GM18508 (cell line): ENCODE measurements at regions not wholly inside any gene's neighbourhood (a gene's known extent, or its start where the extent isn't known, plus 50 kb on each side); places are given as distances from the start of the nearest gene placed in this dataset.

Experiments used
- ATAC-seq: cut with Tn5 transposase; IDR thresholded peaks from one replicate; pipeline ENCODE4 v1.9.1; 2021; ENCODE audit warnings: moderate number of reproducible peaks; ENCODE audit not compliant: insufficient read depth, unreplicated experiment

DNA sequence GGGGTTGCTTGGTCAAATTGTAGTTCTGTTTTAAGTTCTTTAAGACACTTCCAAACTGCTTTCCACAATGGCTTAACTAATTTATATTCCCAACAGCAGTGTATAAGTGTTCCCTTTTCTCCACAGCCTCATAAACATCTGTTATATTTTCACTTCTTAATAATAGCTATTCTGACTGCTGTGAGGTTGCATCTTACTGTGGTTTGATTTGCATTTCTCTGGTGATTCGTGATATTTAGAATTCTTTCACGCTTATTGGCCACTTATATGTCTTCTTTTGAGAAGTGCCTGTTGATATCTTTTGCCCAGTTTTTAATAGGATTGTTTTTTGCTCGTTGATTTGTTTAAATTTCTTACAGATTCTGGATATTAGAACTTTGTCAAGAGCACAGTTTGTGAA lies 278.6 kb upstream of the ITM2A start:
- ATAC-seq, result no peak

DNA sequence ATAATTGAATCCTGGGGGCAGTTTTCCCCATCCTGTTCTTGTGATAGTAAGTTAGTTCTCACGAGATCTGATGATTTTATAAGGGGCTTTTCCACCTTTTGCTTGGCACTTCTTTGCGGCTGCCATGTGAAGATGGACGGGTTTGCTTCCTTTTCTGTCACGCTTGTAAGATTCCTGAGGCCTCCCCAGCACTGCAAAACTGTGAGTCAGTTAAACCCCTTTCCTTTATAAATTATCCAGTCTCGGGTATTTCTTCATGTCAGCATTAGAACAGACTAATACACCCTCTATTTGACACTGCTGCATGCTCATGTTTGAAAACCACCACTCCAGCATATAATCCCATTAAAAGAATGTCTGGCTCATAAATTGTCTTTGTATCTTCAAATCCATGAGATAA lies 264.4 kb upstream of the ITM2A start:
- no peak for ATAC-seq

DNA sequence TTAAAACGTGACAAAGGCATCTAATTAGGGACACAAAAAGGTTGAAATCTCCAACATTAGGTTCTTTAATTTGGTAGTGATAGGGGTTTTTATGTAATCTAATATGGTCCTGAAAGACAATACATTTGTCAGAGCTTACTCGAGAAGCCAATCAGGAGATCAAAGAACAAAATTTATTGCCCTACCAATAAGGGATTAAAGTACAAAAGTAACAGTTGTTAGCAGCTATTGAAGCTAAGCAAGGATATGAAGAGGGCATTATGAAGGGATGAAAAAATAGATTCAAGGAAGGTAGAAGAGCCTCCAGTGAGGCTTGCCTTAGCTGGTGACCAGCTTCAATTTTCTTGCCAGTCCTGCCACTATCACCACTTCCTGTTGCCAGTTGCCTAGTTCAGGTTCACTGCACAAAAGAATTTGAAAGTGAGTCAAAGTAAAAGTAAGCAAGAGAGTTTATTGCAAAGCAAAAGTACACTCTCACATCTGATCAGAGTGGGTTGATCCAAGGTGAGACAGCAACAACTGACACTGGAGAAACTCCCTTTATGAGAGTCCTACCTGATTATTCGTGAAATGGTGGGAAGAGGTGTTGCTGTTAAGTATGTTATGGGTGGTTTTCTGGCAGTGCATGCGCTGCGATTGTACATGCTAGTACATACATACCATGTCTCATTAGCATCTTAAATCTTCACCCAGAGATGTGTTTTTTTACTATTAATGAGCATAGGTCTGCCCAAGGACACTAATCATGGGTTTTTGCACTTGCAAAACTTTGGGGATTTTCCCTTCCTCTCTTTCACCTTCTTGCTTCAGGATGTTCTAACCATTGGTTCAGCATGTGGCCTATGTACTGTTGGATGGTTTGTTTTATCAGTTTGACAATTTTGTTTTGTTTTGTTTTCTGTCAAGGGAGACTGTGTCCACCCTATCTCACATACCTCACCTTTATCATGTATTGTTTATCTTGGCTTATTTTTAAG lies 263.2 kb upstream of the ITM2A start:
- ATAC-seq, result peak; percentile 93

DNA sequence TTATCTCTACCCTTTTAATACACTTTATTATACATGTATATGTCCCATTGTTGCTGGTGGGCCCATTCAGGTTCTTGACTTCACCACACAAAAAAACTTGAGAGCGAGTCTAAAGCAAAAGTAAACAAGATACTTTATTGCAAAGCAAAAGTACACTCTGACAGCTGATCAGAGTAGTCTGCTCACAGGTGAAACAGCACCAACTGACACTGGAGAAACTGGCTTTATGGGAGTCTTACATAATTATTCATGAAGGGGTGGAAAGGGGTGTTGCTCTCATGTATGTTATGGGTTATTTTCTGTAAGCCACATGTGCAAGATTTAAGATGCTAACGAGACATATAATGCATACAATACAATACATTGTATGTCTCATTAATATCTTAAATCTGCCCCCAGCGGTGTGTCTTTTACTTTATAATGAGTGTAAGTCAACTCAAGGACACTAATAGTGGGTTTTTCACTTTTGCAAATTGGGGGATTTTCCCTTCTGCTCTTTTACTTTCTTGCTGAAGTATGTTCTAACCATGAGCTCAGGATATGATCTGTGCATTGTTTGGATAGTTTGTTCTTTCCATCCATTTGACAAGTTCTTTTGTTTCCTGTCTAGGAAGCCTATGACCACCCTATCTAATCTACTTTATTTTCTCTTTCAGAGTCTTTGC lies 256.1 kb upstream of the ITM2A start:
- no peak for ATAC-seq

DNA sequence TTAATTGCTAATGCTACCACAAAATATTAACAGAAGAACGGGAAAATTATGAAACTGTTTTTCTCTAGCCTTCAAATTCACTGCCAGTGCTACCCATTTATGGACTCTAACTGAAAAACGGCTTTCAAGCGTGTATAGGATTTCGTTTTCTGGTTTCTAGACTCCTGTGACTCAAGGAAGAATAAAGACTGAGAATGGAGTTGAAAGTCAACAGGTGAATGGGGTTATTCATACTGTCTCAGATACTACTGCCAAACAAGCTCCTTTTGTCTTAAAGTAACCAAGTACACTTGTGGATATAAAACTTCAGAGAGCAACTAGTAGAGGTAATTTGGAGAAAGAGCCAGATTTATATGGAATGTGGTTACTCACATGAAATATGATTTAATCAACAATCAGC lies 251.1 kb upstream of the ITM2A start:
- ATAC-seq, result no peak

DNA sequence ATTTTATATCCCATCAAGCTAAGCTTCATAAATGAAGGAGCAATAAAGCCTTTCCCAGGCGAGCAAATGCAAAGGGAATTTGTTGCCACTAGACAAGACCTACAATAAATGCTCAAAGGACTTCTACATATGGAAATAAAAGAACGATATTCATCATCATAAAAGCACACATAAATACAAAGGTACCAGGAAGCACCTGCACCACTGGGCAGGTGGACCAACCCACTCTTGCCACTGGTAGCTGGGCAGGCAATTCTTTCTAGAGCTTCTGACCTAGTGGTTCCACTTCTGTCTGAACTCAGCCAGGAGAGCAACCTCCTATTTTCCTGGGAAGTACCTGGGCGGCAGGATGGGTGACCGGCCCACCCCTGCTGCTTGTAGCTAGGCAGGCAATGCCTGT lies 237.2 kb upstream of the ITM2A start:
- no peak for ATAC-seq

DNA sequence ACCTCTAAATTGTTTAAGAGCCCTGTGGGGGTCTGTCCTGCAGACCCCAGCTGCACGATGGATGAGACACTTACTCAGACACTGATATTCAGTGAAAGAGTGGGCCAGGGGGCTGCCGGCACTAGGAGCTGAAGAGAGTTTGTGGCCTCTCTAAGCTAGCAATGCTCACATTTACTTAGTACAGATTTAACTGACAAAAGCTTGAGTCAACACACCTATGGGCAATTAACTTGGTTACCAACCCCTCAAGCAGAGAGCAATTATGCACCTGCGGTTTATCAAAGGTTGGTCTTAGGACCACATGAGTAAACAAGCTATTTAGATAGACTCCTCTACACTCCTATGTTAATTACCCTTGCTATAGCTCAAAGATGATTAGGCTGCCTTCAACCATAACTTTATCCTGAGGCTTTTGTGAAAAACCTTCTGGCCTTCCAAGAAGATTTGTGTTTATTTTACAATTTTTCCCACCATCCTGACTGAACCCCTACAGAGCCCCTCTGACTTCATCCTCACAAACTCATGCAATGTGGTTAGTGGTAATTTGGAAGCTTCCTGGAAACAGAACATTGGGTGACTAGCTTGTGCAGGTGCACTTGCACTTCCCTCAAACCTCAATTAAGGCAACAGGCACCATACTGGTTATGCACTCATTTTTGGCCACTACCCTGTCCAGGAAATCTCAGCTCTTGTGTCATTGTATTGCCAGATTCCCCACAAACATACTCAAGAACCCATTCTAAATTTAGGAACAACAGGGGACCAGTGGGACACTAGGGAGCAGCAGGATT lies 234.4 kb upstream of the ITM2A start:
- ATAC-seq, result no peak

DNA sequence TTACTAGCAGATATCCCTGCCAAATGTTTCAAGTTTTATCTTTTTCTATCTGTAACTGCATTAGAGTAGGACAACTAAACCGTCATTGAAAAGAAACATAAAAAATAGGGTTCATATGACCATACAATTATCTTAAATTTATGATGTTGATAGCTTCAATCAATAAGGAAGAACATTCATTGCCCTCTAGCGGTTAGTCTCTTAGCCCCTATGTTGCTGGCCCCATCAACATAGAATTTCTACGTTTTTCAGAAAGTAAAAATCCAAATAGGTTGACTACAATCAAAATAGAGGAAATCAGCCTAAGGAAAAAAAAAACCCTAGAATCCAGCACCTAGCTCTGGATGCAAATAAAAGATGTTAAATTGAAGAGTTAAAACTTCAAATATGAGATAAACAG lies 225.1 kb upstream of the ITM2A start:
- no peak for ATAC-seq

- ATAC-seq, result no peak
Measured at GRCh38 chrX:79588233-79588632, 221.1 kb upstream of the ITM2A start.

GRCh38 chrX:79573760-79574159 lies 206.6 kb upstream of the ITM2A start:
- ATAC-seq, result no peak

GRCh38 chrX:79572566-79572965 lies 205.4 kb upstream of the ITM2A start:
- no peak for ATAC-seq

DNA sequence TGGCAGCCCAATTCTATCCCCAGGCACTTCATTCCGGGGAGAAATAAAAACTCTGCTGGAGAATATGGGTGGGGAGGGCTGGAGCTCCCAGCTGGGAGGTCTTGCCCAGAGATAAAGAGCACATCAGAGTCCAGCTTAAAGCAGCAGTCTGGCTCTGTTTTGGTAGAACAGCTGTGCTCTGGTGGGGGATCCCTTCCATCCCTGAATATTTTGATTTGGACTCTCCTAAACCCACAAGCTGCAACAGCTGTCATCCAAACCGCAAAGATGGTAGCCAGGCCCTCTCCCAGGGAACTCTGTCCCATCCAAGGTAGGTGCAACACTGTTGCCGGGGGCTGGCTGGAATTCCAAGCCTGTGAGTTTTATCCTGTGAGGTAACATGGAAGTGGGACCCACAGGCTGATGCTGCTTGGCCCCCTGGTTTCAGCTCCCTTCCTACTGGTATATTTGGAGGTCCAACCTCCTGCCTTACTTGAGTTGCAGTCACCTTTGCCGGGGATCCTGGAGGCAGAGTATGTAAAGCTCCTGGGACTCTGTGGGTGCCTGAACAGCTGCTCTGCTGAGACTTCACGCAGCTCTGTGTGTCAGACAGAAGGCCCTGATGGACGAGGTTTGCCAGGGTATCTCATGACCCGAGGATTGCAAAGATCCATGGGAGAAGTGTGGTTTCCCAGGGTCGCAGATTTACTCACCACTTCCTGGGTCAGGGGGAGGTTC lies 203.5 kb upstream of the ITM2A start:
- ATAC-seq, result no peak

- no peak for ATAC-seq
Measured at GRCh38 chrX:79568309-79568708, 201.2 kb upstream of the ITM2A start.

DNA sequence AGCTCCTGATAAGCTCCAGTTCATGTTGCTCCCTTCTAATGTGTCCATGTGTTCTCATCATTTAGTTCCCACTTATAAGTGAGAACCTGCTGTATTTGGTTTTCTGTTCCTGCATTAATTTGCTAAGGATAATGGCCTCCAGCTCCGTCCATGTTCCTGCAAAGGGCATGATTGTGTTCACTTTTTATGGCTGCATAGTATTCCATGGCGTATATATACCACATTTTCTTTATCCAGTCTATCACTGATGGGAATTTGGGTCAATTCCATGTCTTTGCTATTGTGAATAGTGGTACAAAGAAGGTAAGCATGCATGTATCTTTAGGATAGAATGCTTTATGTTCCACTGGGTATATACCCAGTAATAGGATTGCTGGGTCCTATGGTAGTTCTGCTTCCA lies 197.2 kb upstream of the ITM2A start:
- no peak for ATAC-seq

DNA sequence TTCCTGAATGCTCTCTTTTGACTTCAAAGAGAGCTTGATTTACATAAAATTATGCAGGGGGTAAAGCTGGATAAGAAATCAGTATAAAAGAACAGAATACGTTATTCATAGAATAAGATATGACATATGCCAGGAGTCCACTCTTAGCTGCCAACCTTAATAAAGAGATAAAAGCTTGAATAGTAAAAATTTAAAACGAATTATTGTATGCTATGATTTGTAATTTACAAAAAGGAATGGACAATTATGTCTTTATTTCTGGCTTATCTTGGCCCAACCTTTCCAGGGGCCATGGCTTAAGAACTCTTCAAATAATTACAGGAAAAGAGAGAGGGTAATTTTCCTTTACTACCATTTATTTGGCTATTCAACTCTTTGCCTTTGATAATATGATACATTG lies 192.2 kb upstream of the ITM2A start:
- no peak for ATAC-seq

- no peak for ATAC-seq
Measured at GRCh38 chrX:79557212-79557611, 190.1 kb upstream of the ITM2A start.

GRCh38 chrX:79556800-79557199 lies 189.7 kb upstream of the ITM2A start:
- ATAC-seq, result no peak

DNA sequence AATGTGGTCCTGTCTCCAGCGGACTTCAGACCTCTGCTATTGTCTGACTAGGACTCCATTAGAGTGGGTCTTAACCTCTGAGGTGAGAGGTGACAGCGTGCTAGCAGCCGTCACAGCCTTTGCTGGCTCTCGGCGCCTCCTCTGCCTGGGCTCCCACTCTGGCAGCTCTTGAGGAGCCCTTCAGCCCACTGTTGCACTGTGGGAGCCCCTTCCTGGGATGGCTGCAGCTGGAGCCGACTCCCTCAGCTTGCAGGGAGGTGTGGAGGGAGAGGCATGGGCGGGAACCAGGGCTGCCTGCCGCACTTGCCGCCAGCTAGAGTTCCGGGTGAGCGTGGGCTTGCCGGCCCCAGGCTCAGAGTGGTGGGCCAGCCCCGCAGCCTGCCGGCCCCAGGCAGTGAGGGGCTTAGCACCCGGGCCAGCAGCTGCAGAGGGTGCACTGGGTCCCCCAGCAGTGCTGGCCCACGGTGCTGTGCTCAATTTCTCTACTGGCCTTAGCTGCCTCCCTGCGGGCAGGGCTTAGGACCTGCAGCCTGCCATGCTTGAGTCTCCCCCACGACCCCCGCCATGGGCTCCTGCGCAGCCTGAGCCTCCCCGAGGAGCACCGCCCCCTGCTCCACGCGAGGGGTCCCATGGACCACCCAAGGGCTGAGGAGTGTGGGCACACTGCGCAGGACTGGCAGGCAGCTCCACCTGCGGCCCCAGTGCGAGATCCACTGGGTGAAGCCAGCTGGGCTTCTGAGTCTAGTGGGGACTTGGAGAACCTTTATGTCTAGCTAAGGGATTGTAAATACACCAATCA lies 163.4 kb upstream of the ITM2A start:
- no peak for ATAC-seq

- no peak for ATAC-seq
Measured at GRCh38 chrX:79524642-79525041, 157.5 kb upstream of the ITM2A start.

DNA sequence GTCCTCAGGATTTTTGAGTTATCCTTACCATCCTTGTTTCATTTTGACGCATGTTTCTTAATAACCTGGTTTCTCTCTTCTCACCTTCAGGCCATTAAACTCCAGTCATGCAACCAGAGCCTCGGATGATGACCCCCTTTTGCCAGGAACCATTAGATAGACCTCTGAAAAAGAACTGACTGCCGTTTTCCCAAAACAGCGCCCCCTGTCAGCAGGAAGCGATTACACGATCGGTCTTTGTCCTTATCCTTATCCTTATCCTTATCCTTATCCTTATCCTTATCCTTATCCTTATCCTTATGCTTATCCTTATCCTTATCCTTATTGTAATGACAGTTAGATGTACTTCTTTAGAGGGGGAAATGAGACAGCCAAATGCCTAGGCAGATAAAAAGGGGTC lies 148.4 kb upstream of the ITM2A start:
- no peak for ATAC-seq
